Left ventricle myocardium inferior (tissue), 1 donor: ENCODE measurements at regions not wholly inside any gene's neighbourhood (a gene's known extent, or its start where the extent isn't known, plus 50 kb on each side); places are given as distances from the start of the nearest gene placed in this dataset.
"Not testable (repeated sequence)": the region's sequence is repeated elsewhere in the genome, so short reads cannot be mapped to it uniquely, and the experiment has no call there.

Experiments
- DNase-seq: peaks from one replicate; pipeline ENCODE4 v3.0.0-alpha.2; 2020
- H3K27ac ChIP-seq: fragments of 200-600 bp; replicated peaks from 2 replicates; pipeline ENCODE4 v1.8.0; 2021
- H3K27me3 ChIP-seq: fragments of 200-600 bp; 2 replicates; pipeline ENCODE4 v1.8.0; 2021; ENCODE audit warnings: low read depth
- H3K36me3 ChIP-seq: fragments of 200-600 bp; 2 replicates; pipeline ENCODE4 v1.8.0; 2021
- H3K4me1 ChIP-seq: fragments of 200-600 bp; 2 replicates; pipeline ENCODE4 v1.8.0; 2021
- H3K4me3 ChIP-seq: fragments of 200-600 bp; 2 replicates; pipeline ENCODE4 v1.8.0; 2021; ENCODE audit warnings: mild to moderate bottlenecking, moderate library complexity
- H3K9me3 ChIP-seq: fragments of 200-600 bp; replicated peaks from 2 replicates; pipeline ENCODE4 v1.8.0; 2021
- intact Hi-C: fragments of 100-400 bp; cut with micrococcal nuclease; formaldehyde crosslinking; loops from one replicate; pipeline ENCODE4 v1.11.0; 2022
- TF ChIP-seq, protein P1 (sequence below): fragments of 200-600 bp; IDR thresholded peaks from 2 replicates; pipeline ENCODE4 v1.8.0; 2021; ENCODE audit warnings: antibody characterized with exemption, mild to moderate bottlenecking, borderline replicate concordance
- donor health status: DM: no; HTN: yes; CAD: no; lungs with severe emphysema.

DNA sequence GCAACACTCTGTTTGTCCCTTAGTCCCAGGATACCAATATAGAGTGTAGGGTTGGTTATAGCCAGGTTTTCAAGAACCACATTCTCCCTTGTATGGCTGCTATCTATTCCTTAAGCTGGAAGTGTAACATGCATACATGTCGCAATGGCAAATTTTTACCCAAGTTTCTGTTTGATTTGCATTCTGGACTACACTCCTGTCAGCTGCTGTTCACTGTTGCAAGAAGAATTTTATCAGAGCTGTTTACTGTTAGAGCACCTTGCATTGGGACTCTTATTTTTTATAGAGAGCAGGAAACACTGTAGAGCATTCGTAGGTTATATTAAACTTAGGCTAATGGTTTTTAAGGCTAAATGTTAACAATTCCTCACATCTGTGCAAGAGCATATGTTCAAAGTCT lies 376.0 kb upstream of the LRFN5 start:
- Histone ChIP-seq H3K4me1 (no peaks in the 10 kb centered on the region), H3K27me3 (no peaks in the 10 kb centered on the region), H3K4me3 (no peak overlapping the region), H3K9me3 (peaks cover 10% of the 10 kb centered on the region), H3K27ac (no peak overlapping the region), H3K36me3 (no peaks in the 10 kb centered on the region)
- intact Hi-C loops: no loop called here
- no peak for DNase-seq
- TF ChIP-seq, protein P1, sequence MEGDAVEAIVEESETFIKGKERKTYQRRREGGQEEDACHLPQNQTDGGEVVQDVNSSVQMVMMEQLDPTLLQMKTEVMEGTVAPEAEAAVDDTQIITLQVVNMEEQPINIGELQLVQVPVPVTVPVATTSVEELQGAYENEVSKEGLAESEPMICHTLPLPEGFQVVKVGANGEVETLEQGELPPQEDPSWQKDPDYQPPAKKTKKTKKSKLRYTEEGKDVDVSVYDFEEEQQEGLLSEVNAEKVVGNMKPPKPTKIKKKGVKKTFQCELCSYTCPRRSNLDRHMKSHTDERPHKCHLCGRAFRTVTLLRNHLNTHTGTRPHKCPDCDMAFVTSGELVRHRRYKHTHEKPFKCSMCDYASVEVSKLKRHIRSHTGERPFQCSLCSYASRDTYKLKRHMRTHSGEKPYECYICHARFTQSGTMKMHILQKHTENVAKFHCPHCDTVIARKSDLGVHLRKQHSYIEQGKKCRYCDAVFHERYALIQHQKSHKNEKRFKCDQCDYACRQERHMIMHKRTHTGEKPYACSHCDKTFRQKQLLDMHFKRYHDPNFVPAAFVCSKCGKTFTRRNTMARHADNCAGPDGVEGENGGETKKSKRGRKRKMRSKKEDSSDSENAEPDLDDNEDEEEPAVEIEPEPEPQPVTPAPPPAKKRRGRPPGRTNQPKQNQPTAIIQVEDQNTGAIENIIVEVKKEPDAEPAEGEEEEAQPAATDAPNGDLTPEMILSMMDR: no peak

DNA sequence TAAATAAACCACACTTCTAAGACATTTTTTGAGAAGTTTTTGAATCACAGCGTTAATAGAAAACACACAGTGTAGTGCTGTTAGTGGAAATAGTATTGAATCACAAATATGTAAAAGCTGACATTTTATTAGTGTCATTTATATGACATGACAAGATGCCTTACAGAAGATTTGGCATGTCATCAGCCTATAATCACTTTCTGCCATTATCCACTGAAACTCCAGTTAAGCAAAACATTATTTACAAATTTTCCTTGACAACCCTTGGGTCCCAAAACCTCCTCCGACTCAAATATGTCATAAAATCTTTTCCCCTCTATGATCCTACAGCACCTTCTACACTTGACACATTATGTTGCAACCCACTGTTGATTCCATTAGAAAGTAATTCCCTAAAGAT lies 376.9 kb upstream of the LRFN5 start:
- TF ChIP-seq, protein P1: no peak
- no peaks in the 10 kb centered on the region for H3K4me1 ChIP-seq
- H3K9me3 ChIP-seq: peaks cover 5% of the 10 kb centered on the region
- no peaks in the 10 kb centered on the region for H3K36me3 ChIP-seq
- DNase-seq: no peak
- intact Hi-C loops: no loop called here
- no peak overlapping the region for H3K4me3 ChIP-seq
- no peak overlapping the region for H3K27ac ChIP-seq
- no peaks in the 10 kb centered on the region for H3K27me3 ChIP-seq

DNA sequence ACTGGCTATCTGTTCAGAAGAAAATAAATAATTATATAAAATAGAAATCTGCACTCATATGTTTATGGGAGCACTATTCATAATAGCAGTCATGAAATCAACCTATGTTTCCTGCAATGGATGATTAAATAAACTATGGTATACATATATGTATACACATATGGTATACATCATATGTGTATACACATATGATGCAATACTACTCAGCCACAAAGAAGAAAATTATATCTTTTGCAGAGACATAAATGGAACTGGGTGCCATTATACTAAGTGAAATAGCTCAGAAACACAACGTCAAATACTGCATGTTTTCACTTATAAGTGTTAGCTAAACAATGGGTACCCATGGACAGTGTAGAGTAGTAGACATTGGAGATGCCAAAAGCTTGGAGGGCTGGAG lies 381.2 kb upstream of the LRFN5 start:
- intact Hi-C loops: no loop called here
- Histone ChIP-seq H3K27ac (no peak overlapping the region), H3K4me3 (no peak overlapping the region), H3K4me1 (no peaks in the 10 kb centered on the region), H3K9me3 (no peaks in the 10 kb centered on the region), H3K27me3 (no peaks in the 10 kb centered on the region), H3K36me3 (no peaks in the 10 kb centered on the region)
- TF ChIP-seq, protein P1: no peak
- no peak for DNase-seq

DNA sequence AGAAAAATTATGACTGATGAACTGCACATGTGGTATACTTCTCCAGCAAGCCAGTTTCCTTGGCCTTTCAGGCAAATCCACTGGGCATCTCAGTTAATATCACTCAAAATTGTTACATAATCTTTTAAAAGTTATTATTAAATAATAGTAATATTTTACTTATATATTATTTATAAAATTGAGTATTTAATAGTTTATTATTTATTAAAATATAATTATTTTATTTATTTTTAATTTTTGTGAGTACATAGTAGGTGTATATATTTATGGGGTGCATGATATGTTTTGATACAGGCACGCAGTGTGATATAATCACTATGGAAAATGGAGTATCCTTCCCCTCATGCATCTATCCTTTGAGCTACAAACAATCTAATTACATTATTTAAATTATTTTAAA lies 384.1 kb upstream of the LRFN5 start:
- H3K4me3 ChIP-seq: no peak overlapping the region
- no peaks in the 10 kb centered on the region for H3K9me3 ChIP-seq
- DNase-seq: no peak
- TF ChIP-seq, protein P1: no peak
- H3K27me3 ChIP-seq: no peaks in the 10 kb centered on the region
- no peaks in the 10 kb centered on the region for H3K4me1 ChIP-seq
- H3K36me3 ChIP-seq: no peaks in the 10 kb centered on the region
- intact Hi-C loops: no loop called here
- H3K27ac ChIP-seq: no peak overlapping the region

DNA sequence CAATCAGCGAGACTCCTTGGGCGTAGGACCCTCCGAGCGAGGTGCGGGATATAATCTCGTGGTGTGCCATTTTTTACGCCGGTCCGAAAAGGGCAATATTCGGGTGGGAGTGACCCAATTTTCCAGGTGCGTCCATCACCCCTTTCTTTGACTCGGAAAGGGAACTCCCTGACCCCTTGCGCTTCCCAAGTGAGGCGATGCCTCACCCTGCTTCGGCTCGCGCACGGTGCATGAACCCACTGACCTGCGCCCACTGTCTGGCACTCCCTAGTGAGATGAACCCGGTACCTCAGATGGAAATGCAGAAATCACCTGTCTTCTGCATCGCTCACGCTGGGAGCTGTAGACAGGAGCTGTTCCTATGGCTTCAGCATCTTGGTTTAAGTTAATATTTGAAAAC lies 391.7 kb upstream of the LRFN5 start:
- not testable (repeated sequence) for H3K27me3 ChIP-seq, DNase-seq

DNA sequence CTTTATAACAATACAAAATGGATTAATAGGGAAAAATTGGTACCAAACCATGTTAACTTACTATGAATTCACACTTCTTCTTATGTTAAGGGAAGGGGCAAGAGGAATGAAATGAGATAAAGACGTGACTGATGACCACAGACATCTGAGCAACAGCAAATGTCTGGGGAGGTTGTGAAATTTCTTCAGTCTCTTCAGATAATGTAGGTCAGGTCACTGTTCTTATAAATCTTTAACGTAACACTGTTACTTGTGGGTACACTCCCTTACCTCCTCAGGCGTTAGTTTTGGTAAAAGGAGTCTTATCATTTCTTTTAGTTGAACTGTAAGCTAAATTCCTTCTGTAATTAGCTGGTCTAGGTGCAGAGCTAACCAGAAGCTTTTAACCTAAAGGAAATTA lies 405.0 kb upstream of the LRFN5 start:
- intact Hi-C loops: no loop called here
- H3K4me1 ChIP-seq: no peaks in the 10 kb centered on the region
- no peak for DNase-seq
- no peak overlapping the region for H3K4me3 ChIP-seq
- no peak overlapping the region for H3K27ac ChIP-seq
- no peaks in the 10 kb centered on the region for H3K27me3 ChIP-seq
- no peaks in the 10 kb centered on the region for H3K36me3 ChIP-seq
- H3K9me3 ChIP-seq: peaks cover 15% of the 10 kb centered on the region
- TF ChIP-seq, protein P1: no peak

More for the DNA sequence above, 391.7 kb upstream of the LRFN5 start:
- H3K4me1 ChIP-seq, H3K4me3 ChIP-seq, H3K9me3 ChIP-seq, H3K27ac ChIP-seq, intact Hi-C loops, H3K36me3 ChIP-seq: not testable (repeated sequence)
